HCT116 (cell line): ENCODE measurements at regions not wholly inside any gene's neighbourhood (a gene's known extent, or its start where the extent isn't known, plus 50 kb on each side); places are given as distances from the start of the nearest gene placed in this dataset.

ENCODE experiments used
- ATAC-seq: fragments of 200-7000 bp; cut with Tn5 transposase; 2 replicates; pipeline ENCODE4 v1.9.1; 2020; ENCODE audit warnings: mild to moderate bottlenecking, moderate library complexity
- BruUV-seq: library from RNA; stranded (reverse); fragments of 400-500 nt; replicated peaks from 2 replicates; lab custom pipeline; 2021; lab: Mats Ljungman, UMichigan
- CTCF ChIA-PET: fragments of 300-600 bp; sonication (Branson Sonifier 250); formaldehyde crosslinking; loops from one replicate; lab custom pipeline; 2021; ENCODE audit warnings: antibody characterized with exemption; lab: Charles Lee
- POLR2A ChIA-PET: fragments of 300-600, 350-600 bp; sonication (Branson Sonifier 250); formaldehyde crosslinking; loops from one replicate; lab custom pipeline; 2021; ENCODE audit warnings: antibody characterized with exemption; lab: Charles Lee
- RAD21 ChIA-PET, 2 experiments: fragments of 300-600 bp; sonication (Branson Sonifier 250); formaldehyde crosslinking; loops; one replicate each; lab custom pipeline; 2023; ENCODE audit warnings: low total read pairs in 2 of 2; ENCODE audit not compliant: uncharacterized antibody in 2 of 2, unreplicated experiment in 2 of 2, low non-redundant PET in 1 of 2; lab: Charles Lee
- DNase-seq: peaks from one replicate; pipeline ENCODE4 v3.0.0-alpha.2; 2010; ENCODE audit warnings: low read depth, low spot score
- H2AFZ ChIP-seq: fragments of 200-600 bp; shearing (Covaris generic), sonication (generic); 2 replicates; pipeline ENCODE4 v1.6.1; 2017; ENCODE audit warnings: low read depth, mixed run types, mixed read lengths, antibody characterized with exemption, low read length; ENCODE audit not compliant: poor library complexity, severe bottlenecking
- H3K27ac ChIP-seq: 2 replicates; pipeline ENCODE4 v1.5.1; 2012; ENCODE audit warnings: low read depth, low read length
- H3K27me3 ChIP-seq: fragments of 200-600 bp; sonication (generic); 2 replicates; pipeline ENCODE4 v1.6.1; 2016; ENCODE audit warnings: mixed run types, low read length, mixed read lengths; ENCODE audit not compliant: insufficient read depth
- H3K36me3 ChIP-seq, 2 experiments: fragments of 200-500 bp in 1 of 2; fragments of 200-600 bp in 1 of 2; sonication (Bioruptor generic) in 1 of 2; sonication (generic) in 1 of 2; 2 replicates each; pipeline versions ENCODE4 v1.5.1 to v1.6.1; 2014 to 2016; ENCODE audit warnings: low read length in 2 of 2, inconsistent platforms in 1 of 2, mixed read lengths in 1 of 2, mixed run types in 1 of 2; ENCODE audit not compliant: insufficient read depth in 2 of 2, control insufficient read depth in 1 of 2
- H3K4me1 ChIP-seq, 2 experiments: fragments of 200-600 bp in 1 of 2; sonication (generic) in 1 of 2; 2 replicates each; pipeline versions ENCODE4 v1.5.1 to v1.6.1; 2012 to 2017; ENCODE audit warnings: low read length in 2 of 2, inconsistent platforms in 1 of 2, mild to moderate bottlenecking in 1 of 2, mixed read lengths in 1 of 2, mixed run types in 1 of 2, moderate library complexity in 1 of 2; ENCODE audit not compliant: insufficient read depth in 2 of 2, control insufficient read depth in 1 of 2
- H3K4me2 ChIP-seq: fragments of 200-600 bp; sonication (generic); 2 replicates; pipeline ENCODE4 v1.6.1; 2017; ENCODE audit warnings: mixed run types, low read length, mixed read lengths
- H3K4me3 ChIP-seq, 2 experiments: fragments of 200-600 bp in 1 of 2; sonication (generic) in 1 of 2; replicated peaks in 1 of 2; 2 replicates each; pipeline ENCODE4 v1.5.1; 2011 to 2016; ENCODE audit warnings: low read length in 2 of 2, control low read depth in 1 of 2, low read depth in 1 of 2, mild to moderate bottlenecking in 1 of 2, mixed read lengths in 1 of 2, mixed run types in 1 of 2
- H3K79me2 ChIP-seq: fragments of 200-600 bp; sonication (generic); 2 replicates; pipeline ENCODE4 v1.6.1; 2017; ENCODE audit warnings: mild to moderate bottlenecking, mixed run types, low read length, moderate library complexity, mixed read lengths; ENCODE audit not compliant: insufficient read depth
- H3K9ac ChIP-seq: fragments of 200-600 bp; sonication (generic); 2 replicates; pipeline ENCODE4 v1.6.1; 2016; ENCODE audit warnings: low read length, mixed read lengths
- H3K9me2 ChIP-seq: fragments of 200-600 bp; sonication (generic), shearing (Covaris generic); 2 replicates; pipeline ENCODE4 v1.6.1; 2017; ENCODE audit warnings: mixed run types, mild to moderate bottlenecking, moderate library complexity; ENCODE audit not compliant: insufficient read depth
- H3K9me3 ChIP-seq, 2 experiments: fragments of 200-500 bp in 1 of 2; fragments of 200-600 bp in 1 of 2; sonication (Bioruptor generic) in 1 of 2; sonication (generic) in 1 of 2; 2 replicates each; pipeline ENCODE4 v1.6.1; 2014 to 2017; ENCODE audit warnings: low read length in 2 of 2, mixed read lengths in 2 of 2, inconsistent platforms in 1 of 2, low read depth in 1 of 2, mild to moderate bottlenecking in 1 of 2, mixed run types in 1 of 2, moderate library complexity in 1 of 2; ENCODE audit not compliant: control insufficient read depth in 1 of 2, insufficient read depth in 1 of 2
- H4K20me1 ChIP-seq: fragments of 200-600 bp; sonication (generic), shearing (Covaris generic); 2 replicates; pipeline ENCODE4 v1.6.1; 2017; ENCODE audit warnings: mixed run types, mild to moderate bottlenecking, moderate library complexity; ENCODE audit not compliant: insufficient read depth
- FOSL1 ChIP-seq: IDR thresholded peaks from 2 replicates; pipeline ENCODE4 v1.6.1; 2012; ENCODE audit warnings: low read depth
- POLR2A ChIP-seq: IDR thresholded peaks from 2 replicates; pipeline ENCODE4 v1.7.0; 2011; ENCODE audit warnings: borderline replicate concordance; ENCODE audit not compliant: insufficient read depth, insufficient read length; ENCODE audit errors: extremely low read depth
- SP1 ChIP-seq: IDR thresholded peaks from 2 replicates; pipeline ENCODE4 v1.6.1; 2012; ENCODE audit warnings: low read depth
- YY1 ChIP-seq: IDR thresholded peaks from 2 replicates; pipeline ENCODE4 v1.6.1; 2011; ENCODE audit warnings: low read length, low read depth, moderate library complexity, mild to moderate bottlenecking; ENCODE audit not compliant: insufficient replicate concordance; ENCODE audit errors: extremely low read depth
- ZBTB33 ChIP-seq: IDR thresholded peaks from 2 replicates; pipeline ENCODE4 v1.6.1; 2011; ENCODE audit warnings: mild to moderate bottlenecking, low read length, moderate library complexity; ENCODE audit not compliant: insufficient replicate concordance; ENCODE audit errors: extremely low read depth
- intact Hi-C: fragments of 100-400 bp; cut with micrococcal nuclease; formaldehyde crosslinking; loops from 2 replicates; pipeline ENCODE4 v1.10.0; 2022
- TF ChIP-seq, protein P1 (sequence below): IDR thresholded peaks from 2 replicates; pipeline ENCODE4 v1.6.1; 2012

- no peaks in the 10 kb centered on the region for H3K9me2 ChIP-seq
- H4K20me1 ChIP-seq = no peaks in the 10 kb centered on the region
- TF ChIP-seq, protein P1, sequence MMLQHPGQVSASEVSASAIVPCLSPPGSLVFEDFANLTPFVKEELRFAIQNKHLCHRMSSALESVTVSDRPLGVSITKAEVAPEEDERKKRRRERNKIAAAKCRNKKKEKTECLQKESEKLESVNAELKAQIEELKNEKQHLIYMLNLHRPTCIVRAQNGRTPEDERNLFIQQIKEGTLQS = no peak
- TF ChIP-seq YY1 (no peak), FOSL1 (no peak), ZBTB33 (no peak), POLR2A (no peak), SP1 (no peak)
- ATAC-seq = no peak
- intact Hi-C loops = loop anchor here (10.0 kb wide), 1 partner anchor 466 kb away; no protein-coding TSS in a partner anchor
- no peaks in the 10 kb centered on the region for H3K27me3 ChIP-seq
- H3K79me2 ChIP-seq = no peaks in the 10 kb centered on the region
- no peak overlapping the region for H2AFZ ChIP-seq
- POLR2A ChIA-PET = no interaction called here
- H3K4me2 ChIP-seq = no peak overlapping the region
- no peak overlapping the region for H3K4me3 ChIP-seq
- H3K9me3 ChIP-seq = no peaks in the 10 kb centered on the region
- no peak overlapping the region for H3K27ac ChIP-seq
- DNase-seq = no peak
- no peaks in the 10 kb centered on the region for H3K36me3 ChIP-seq
- CTCF ChIA-PET = no interaction called here
- no peak overlapping the region for H3K9ac ChIP-seq
- RAD21 ChIA-PET = no interaction called here
- peaks cover 0 to 4% of the 10 kb centered on the region in 2 experiments; a peak in 1 of 4 replicates for H3K4me1 ChIP-seq
- BruUV-seq = no TSS peak
Observed at GRCh38 chr7:123360631-123361030, 160.9 kb upstream of the SLC13A1 start.
